ENCODE measurements at regions not wholly inside any gene's neighbourhood (a gene's known extent, or its start where the extent isn't known, plus 50 kb on each side); places are given as distances from the start of the nearest gene placed in this dataset. TPM values are rescaled to one million over a fixed set of nuclear protein-coding genes. Genes with fewer than 3 reads are reported as not detected.

MicroRNAs in the stretch of these regions (microRNA counts, 767-probe panel; counts per million panel counts)
- 499 counts per million, percentile 9 among the panel's probes with 10 or more counts for microRNA hsa-miR-1263

Small RNA genes in the stretch of these regions (microRNA-seq; reads per million reads assigned to microRNA genes)
- gene MIR1263 (ENCODE audit: borderline microRNAs expressed) = not detected

Small RNA genes in the stretch of these regions (small RNA-seq; reads per million reads assigned to genes)
- gene MIR1263 (not detected), gene RNU7-82P (not detected)
